ENCODE measurements at regions not wholly inside any gene's neighbourhood (a gene's known extent, or its start where the extent isn't known, plus 50 kb on each side); places are given as distances from the start of the nearest gene placed in this dataset.

GRCh38 chr10:65430979-65431378, 1494.9 kb upstream of the LRRTM3 start:
- no peaks in the 10 kb centered on the region for H3K4me1 ChIP-seq (ENCODE audit: low read depth)

DNA sequence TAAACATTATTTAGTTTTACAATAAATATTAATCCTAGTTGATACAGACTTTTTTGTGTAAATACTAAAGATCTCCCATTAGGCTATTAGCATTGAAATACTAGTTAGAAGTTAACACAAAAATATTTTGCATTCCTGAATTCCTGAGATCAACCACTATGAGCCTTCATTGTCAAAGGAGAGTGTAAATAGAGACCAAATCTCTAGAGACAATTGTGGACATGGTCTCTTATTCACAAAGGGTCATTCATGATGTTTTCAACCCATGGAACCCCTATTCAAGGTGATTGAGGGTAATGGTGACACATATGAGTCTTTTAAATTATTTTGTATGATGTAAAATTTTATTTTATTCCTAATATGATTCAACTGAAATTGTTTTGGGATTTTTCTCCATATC, 1454.8 kb upstream of the LRRTM3 start:
- intact Hi-C loops (cut with DNase I, micrococcal nuclease) = no loop called here
- no peak overlapping the region for H3K4me3 ChIP-seq
- H3K36me3 ChIP-seq (ENCODE audit: low read depth) = no peaks in the 10 kb centered on the region
- ATAC-seq = no peak
- no peaks in the 10 kb centered on the region for H3K4me1 ChIP-seq (ENCODE audit: low read depth)
- TF ChIP-seq CTCF (IDR thresholded peaks at IDR 0.05) = no peak
- H3K9me3 ChIP-seq = no peaks in the 10 kb centered on the region
- no peak for DNase-seq

More at GRCh38 chr10:65430979-65431378, 1494.9 kb upstream of the LRRTM3 start:
- H3K4me3 ChIP-seq = no peak overlapping the region
- H3K9me3 ChIP-seq = peaks cover 4% of the 10 kb centered on the region
- no peak for TF ChIP-seq CTCF (IDR thresholded peaks at IDR 0.05)
- no peaks in the 10 kb centered on the region for H3K36me3 ChIP-seq (ENCODE audit: low read depth)
- DNase-seq (no peak), ATAC-seq (no peak)
- intact Hi-C loops (cut with DNase I, micrococcal nuclease) = no loop called here

DNA sequence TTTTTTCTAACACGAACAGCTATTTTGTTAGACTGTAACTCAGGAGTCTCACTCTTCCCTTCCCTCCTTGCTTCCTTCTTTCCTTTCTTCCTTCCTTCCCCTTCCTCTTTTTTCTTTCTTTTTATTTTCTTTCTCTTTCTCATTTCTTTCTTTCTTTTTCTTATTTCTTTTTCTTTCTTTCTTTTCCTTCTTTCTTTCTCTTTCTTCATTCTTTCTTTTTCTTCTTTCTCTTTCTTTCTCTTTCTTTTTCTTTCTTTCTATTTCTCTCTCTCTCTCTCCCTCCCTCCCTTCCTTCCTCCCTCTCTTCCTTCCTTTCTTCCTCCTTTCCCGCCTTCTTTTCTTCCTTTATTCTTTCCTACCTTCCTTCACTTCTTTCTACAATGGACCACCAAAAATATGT, 1443.0 kb upstream of the LRRTM3 start:
- intact Hi-C loops (cut with DNase I, micrococcal nuclease) = no loop called here
- ATAC-seq (no peak), DNase-seq (no peak)
- Histone ChIP-seq H3K9me3 (no peaks in the 10 kb centered on the region), H3K4me3 (no peak overlapping the region), H3K4me1 (ENCODE audit: low read depth) (no peaks in the 10 kb centered on the region), H3K36me3 (ENCODE audit: low read depth) (no peaks in the 10 kb centered on the region)
- no peak for TF ChIP-seq CTCF (IDR thresholded peaks at IDR 0.05)

DNA sequence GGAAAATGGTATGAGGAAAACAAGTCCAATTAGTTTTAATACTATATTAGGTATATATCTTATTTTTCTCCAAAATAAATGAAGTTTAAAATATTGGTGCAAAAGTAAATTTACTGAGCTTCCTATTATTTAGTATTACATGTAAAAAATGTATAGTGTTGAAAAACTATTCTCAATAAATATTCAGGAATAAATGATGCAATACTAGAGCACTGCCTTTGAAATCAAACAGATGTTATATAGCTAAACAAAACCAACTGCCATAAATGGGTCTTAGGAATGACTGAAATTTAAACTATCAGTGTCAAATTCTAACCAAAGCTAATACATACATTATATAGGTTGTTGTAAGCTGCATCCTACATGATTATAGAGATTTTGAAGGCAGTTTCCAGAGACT, 1434.0 kb upstream of the LRRTM3 start:
- Histone ChIP-seq H3K36me3 (ENCODE audit: low read depth) (no peaks in the 10 kb centered on the region), H3K4me1 (ENCODE audit: low read depth) (no peaks in the 10 kb centered on the region), H3K4me3 (no peak overlapping the region), H3K9me3 (no peaks in the 10 kb centered on the region)
- intact Hi-C loops (cut with DNase I, micrococcal nuclease) = no loop called here
- DNase-seq = no peak
- TF ChIP-seq CTCF (IDR thresholded peaks at IDR 0.05) = no peak
- ATAC-seq = no peak

DNA sequence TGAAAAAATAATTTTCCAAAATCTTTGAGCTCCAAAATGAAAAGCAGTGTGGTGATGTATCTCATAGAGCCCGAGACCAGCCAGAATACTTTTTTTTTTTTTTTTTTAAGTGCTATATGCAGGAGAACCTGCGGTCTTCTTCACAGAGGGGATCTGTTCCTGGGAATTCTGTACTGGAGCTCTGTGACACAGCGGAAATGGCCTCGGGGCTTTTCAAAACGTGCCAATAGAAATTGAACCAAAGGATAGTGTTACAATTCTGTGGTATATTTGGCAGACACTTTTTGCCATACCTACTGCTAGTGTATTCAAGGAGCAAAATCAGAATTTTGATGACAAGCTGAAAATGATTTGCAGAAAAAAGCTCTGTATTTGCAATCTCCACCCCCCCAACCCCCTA, 1429.3 kb upstream of the LRRTM3 start:
- H3K4me1 ChIP-seq (ENCODE audit: low read depth) = no peaks in the 10 kb centered on the region
- no peak for ATAC-seq

More for the DNA sequence above, 1429.3 kb upstream of the LRRTM3 start:
- H3K4me3 ChIP-seq = no peak overlapping the region
- no peak for TF ChIP-seq CTCF (IDR thresholded peaks at IDR 0.05)
- no peak for DNase-seq
- H3K36me3 ChIP-seq (ENCODE audit: low read depth) = no peaks in the 10 kb centered on the region
- H3K9me3 ChIP-seq = no peaks in the 10 kb centered on the region
- intact Hi-C loops (cut with DNase I, micrococcal nuclease) = no loop called here
